HepG2 (cell line): ENCODE measurements at regions not wholly inside any gene's neighbourhood (a gene's known extent, or its start where the extent isn't known, plus 50 kb on each side); places are given as distances from the start of the nearest gene placed in this dataset.

Source experiments
- CREM ChIP-seq, 2 experiments: sonication (generic) in 1 of 2; formaldehyde crosslinking in 1 of 2; IDR thresholded peaks; 2 replicates each; pipeline versions ENCODE4 v1.4.0 to v1.6.1; 2016 to 2020; ENCODE audit warnings: antibody characterized with exemption in 1 of 2, mild to moderate bottlenecking in 1 of 2, missing genetic modification reagents in 1 of 2
- EZH2 ChIP-seq: conservative IDR thresholded peaks from 2 replicates; pipeline ENCODE4 v1.6.1; 2012; ENCODE audit warnings: mild to moderate bottlenecking, low read depth, low read length, moderate library complexity
- HNRNPUL1 ChIP-seq: fragments of 200-400 bp; formaldehyde crosslinking; IDR thresholded peaks from 2 replicates; pipeline ENCODE4 v1.6.1; 2017; ENCODE audit warnings: low read depth, mild to moderate bottlenecking, low read length, moderate library complexity
- LRRFIP1 ChIP-seq: sonication (generic); formaldehyde crosslinking; conservative IDR thresholded peaks from 2 replicates; pipeline ENCODE4 v1.4.0; 2020; ENCODE audit warnings: missing genetic modification reagents
- POLR2A ChIP-seq, 2 experiments: IDR thresholded peaks; 2 replicates each; pipeline ENCODE4 v1.6.1; 2011; ENCODE audit warnings: low read depth in 2 of 2, low read length in 2 of 2, mild to moderate bottlenecking in 1 of 2, moderate library complexity in 1 of 2; ENCODE audit not compliant: insufficient read depth in 1 of 2
- ZBTB39 ChIP-seq: sonication (generic); formaldehyde crosslinking; IDR thresholded peaks from 2 replicates; pipeline ENCODE4 v1.5.0; 2020; ENCODE audit warnings: missing genetic modification reagents
- ZBTB40 ChIP-seq, 2 experiments: fragments of 450-650 bp in 1 of 2; sonication (generic) in 1 of 2; formaldehyde crosslinking in 1 of 2; IDR thresholded peaks; 2 replicates each; pipeline versions ENCODE4 v1.6.1 to v1.8.0; 2016 to 2022; ENCODE audit warnings: antibody characterized with exemption in 1 of 2, mild to moderate bottlenecking in 1 of 2, missing genetic modification reagents in 1 of 2
- ZSCAN29 ChIP-seq: sonication (generic); formaldehyde crosslinking; conservative IDR thresholded peaks from 2 replicates; pipeline ENCODE4 v1.4.0; 2020; ENCODE audit warnings: mild to moderate bottlenecking, missing genetic modification reagents

- TF ChIP-seq CREM (IDR thresholded peaks at IDR 0.05) (no peak), CREM (CRISPR knock-in tag; IDR thresholded peaks at IDR 0.05) (no peak), ZBTB39 (CRISPR knock-in tag) (no peak), POLR2A (IDR thresholded peaks at IDR 0.05; ENCODE audit: insufficient read depth in 1 of 2, low read depth in 2 of 2, low read length in 2 of 2) (no peak), EZH2 (no peak), LRRFIP1 (no peak), HNRNPUL1 (no peak), ZBTB40 (IDR thresholded peaks at IDR 0.05) (no peak), ZBTB40 (CRISPR knock-in tag; IDR thresholded peaks at IDR 0.05) (no peak), ZSCAN29 (CRISPR knock-in tag) (no peak)
Observed at GRCh38 chr9:117882171-117882570, 178.0 kb downstream of the TLR4 start.
